Colonic mucosa (tissue), 4 donors: ENCODE measurements at regions not wholly inside any gene's neighbourhood (a gene's known extent, or its start where the extent isn't known, plus 50 kb on each side); places are given as distances from the start of the nearest gene placed in this dataset.

Experiments
- DNase-seq: peaks from one replicate; pipeline ENCODE4 v3.0.0-alpha.2; 2020
- H3K27ac ChIP-seq: fragments of 200-600 bp; one replicate; pipeline ENCODE4 v1.8.0; 2021
- H3K27me3 ChIP-seq: fragments of 200-600 bp; one replicate; pipeline ENCODE4 v1.8.0; 2021
- H3K36me3 ChIP-seq: fragments of 200-600 bp; one replicate; pipeline ENCODE4 v1.8.0; 2021
- H3K4me1 ChIP-seq: fragments of 200-600 bp; one replicate; pipeline ENCODE4 v1.8.0; 2021; ENCODE audit warnings: mild to moderate bottlenecking
- H3K4me3 ChIP-seq: fragments of 200-600 bp; one replicate; pipeline ENCODE4 v1.8.0; 2021
- H3K9ac ChIP-seq, 2 donors: one replicate each; pipeline ENCODE4 v1.7.0; 2013; ENCODE audit warnings: control low read depth in 2 of 2, low read depth in 2 of 2, low read length in 2 of 2
- H3K9me3 ChIP-seq: fragments of 200-600 bp; one replicate; pipeline ENCODE4 v1.8.0; 2021
- intact Hi-C: fragments of 100-400 bp; cut with DNase I; formaldehyde crosslinking; loops from one replicate; pipeline ENCODE4 v1.14.1; 2022
- TF ChIP-seq, protein P1 (sequence below): fragments of 200-600 bp; IDR thresholded peaks from one replicate; pipeline ENCODE4 v1.8.0; 2022; ENCODE audit warnings: antibody characterized with exemption, mild to moderate bottlenecking
- donor health status: healthy.
- donor health status: DM: no; HTN: no; CAD: no.
- donor health status: DM: no; HTN: no; CAD: no.

DNA sequence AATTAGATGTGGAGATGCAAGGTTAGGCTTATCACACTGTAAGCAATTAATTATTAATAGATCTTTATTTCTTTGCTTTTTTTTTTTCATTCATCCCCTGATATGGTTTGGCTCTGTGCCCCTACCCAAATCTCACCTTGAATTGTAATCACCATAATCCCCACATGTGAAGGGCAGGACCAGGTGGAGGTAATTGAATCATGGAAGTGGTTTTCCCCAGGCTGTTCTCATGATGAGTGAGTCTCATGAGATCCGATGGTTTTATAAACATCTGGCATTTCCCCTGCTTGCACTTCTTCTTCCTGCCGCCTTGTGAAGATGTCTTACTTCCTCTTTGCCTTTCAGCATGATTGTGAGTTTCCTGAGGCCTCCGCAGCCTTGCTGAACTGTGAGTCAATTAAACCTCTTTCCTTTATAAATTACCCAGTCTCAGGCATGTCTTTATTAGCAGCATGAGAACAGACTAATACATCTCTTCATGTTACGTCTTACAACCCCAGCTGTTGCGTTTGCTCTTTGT lies 333.8 kb downstream of the CDH26 start:
- no peak overlapping the region for H3K4me3 ChIP-seq
- intact Hi-C loops, result no loop called here
- no peaks in the 10 kb centered on the region for H3K9me3 ChIP-seq
- DNase-seq, result no peak
- no peak overlapping the region for H3K9ac ChIP-seq
- no peak overlapping the region for H3K27ac ChIP-seq
- TF ChIP-seq, protein P1, sequence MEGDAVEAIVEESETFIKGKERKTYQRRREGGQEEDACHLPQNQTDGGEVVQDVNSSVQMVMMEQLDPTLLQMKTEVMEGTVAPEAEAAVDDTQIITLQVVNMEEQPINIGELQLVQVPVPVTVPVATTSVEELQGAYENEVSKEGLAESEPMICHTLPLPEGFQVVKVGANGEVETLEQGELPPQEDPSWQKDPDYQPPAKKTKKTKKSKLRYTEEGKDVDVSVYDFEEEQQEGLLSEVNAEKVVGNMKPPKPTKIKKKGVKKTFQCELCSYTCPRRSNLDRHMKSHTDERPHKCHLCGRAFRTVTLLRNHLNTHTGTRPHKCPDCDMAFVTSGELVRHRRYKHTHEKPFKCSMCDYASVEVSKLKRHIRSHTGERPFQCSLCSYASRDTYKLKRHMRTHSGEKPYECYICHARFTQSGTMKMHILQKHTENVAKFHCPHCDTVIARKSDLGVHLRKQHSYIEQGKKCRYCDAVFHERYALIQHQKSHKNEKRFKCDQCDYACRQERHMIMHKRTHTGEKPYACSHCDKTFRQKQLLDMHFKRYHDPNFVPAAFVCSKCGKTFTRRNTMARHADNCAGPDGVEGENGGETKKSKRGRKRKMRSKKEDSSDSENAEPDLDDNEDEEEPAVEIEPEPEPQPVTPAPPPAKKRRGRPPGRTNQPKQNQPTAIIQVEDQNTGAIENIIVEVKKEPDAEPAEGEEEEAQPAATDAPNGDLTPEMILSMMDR, result no peak
- no peaks in the 10 kb centered on the region for H3K36me3 ChIP-seq
- H3K27me3 ChIP-seq, result no peaks in the 10 kb centered on the region
- H3K4me1 ChIP-seq, result no peaks in the 10 kb centered on the region

DNA sequence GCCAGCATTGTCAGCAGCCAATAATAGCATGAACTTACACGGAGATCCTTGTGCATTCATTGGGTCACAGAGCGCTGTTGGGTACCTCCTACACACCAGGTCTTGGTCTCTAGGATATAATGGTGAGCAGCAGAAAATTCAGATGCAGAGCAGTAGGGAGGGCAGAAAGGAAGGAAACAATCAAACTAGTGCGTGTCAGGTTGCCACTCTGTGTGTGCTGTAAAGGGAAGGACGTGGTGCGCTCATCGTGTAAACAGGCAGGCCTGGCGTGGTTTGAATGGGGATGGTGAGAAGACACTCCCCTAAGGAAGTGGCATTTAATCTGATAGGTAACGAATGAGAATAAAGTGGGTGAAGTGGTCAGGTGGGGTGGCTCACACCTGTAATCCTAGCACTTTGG lies 336.4 kb downstream of the CDH26 start:
- Histone ChIP-seq H3K4me3 (no peak overlapping the region), H3K9ac (no peak overlapping the region), H3K36me3 (no peaks in the 10 kb centered on the region), H3K27me3 (no peaks in the 10 kb centered on the region), H3K27ac (no peak overlapping the region), H3K4me1 (no peaks in the 10 kb centered on the region), H3K9me3 (no peaks in the 10 kb centered on the region)
- no peak for DNase-seq
- intact Hi-C loops, result no loop called here
- TF ChIP-seq, protein P1, result no peak

DNA sequence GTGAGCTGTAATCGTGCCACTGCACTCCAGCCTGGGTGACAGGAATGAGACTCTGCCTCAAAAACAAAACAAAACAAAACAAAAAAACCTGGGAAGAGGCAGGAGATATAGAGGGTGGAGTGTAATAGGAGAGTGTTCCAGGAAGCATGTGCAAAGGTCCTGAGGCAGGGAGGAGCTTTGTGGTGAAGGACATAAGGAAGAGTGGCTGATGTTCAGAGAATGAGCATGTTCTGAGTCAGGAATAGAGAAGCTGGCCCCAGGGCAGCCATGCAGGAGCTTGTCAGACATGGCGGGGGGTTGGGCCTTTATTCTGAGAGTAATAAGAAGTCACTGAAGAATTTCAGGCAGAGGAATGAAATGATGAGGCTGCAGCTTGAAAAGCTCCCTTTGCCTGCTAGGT lies 337.0 kb downstream of the CDH26 start:
- H3K9ac ChIP-seq, result no peak overlapping the region
- no peaks in the 10 kb centered on the region for H3K36me3 ChIP-seq
- no peaks in the 10 kb centered on the region for H3K9me3 ChIP-seq
- no peaks in the 10 kb centered on the region for H3K27me3 ChIP-seq
- TF ChIP-seq, protein P1, result no peak
- no peaks in the 10 kb centered on the region for H3K4me1 ChIP-seq
- no peak for DNase-seq
- H3K27ac ChIP-seq, result no peak overlapping the region
- intact Hi-C loops, result no loop called here
- H3K4me3 ChIP-seq, result no peak overlapping the region

DNA sequence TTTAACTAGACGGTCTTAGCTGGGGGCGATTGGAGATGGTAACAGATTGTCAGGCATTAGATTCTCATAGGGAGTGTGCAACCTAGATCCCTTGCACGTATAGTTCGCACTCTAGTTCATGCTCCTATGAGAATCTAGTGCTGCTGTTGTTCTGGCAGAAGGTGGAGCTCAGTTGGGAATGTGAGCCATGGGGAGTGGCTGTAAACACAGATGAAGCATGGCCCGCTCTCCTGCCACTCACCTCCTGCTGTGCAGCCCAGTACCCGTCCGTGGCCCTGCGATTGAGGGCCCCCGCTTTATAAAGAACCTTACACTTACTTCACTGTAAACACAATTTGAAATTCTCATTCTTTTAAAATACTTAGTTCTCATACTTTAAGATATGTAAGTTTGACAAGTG lies 339.4 kb downstream of the CDH26 start:
- Histone ChIP-seq H3K36me3 (no peaks in the 10 kb centered on the region), H3K9me3 (no peaks in the 10 kb centered on the region), H3K4me1 (no peaks in the 10 kb centered on the region), H3K4me3 (no peak overlapping the region), H3K27me3 (no peaks in the 10 kb centered on the region), H3K27ac (no peak overlapping the region), H3K9ac (no peak overlapping the region)
- intact Hi-C loops, result no loop called here
- TF ChIP-seq, protein P1, result no peak
- DNase-seq, result no peak

DNA sequence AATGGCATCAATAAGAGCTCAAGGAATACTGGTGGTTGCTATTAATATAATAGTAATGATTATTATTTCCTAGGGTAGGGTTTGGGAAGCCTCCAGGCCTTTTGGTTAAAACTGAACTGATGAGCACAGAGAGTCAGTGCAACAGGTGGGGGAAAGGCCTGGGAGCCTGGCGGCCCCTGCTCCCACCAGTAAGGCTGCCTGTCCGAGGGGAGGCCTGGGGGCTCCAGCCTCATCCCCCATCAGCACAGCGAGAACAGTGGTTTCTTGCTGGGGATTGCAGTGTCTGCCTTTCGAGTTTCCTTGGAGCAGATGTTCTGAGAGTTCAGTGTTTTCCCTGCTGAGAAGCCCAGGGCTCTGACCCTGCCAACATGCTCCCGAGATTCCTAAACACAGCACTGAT lies 340.4 kb downstream of the CDH26 start:
- Histone ChIP-seq H3K27ac (no peak overlapping the region), H3K9ac (no peak overlapping the region), H3K9me3 (no peaks in the 10 kb centered on the region), H3K27me3 (no peaks in the 10 kb centered on the region), H3K4me3 (no peak overlapping the region), H3K36me3 (no peaks in the 10 kb centered on the region), H3K4me1 (no peaks in the 10 kb centered on the region)
- intact Hi-C loops, result no loop called here
- no peak for DNase-seq
- TF ChIP-seq, protein P1, result no peak

DNA sequence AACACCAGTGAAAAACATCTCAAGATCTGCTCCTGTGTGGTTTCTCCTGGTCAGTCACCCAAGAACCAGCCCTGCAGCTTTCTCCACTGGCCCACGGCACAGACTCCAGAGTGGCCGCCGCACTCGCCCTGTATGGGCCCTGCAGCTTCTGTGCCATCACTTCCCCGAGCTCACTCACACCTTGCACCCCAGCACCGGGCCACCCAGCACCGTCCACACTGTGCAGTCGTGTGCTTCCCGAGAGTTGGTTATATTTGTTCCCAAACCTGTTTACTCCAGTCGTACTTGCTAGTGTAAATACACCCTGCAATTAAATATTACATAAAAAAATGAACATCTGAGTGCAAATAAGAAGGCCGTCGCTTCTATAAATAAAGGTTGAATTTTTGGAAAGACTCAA lies 341.7 kb downstream of the CDH26 start:
- H3K27me3 ChIP-seq, result no peaks in the 10 kb centered on the region
- H3K4me3 ChIP-seq, result no peak overlapping the region
- H3K9ac ChIP-seq, result no peak overlapping the region
- H3K4me1 ChIP-seq, result no peaks in the 10 kb centered on the region
- no peaks in the 10 kb centered on the region for H3K36me3 ChIP-seq
- H3K27ac ChIP-seq, result no peak overlapping the region
- intact Hi-C loops, result no loop called here
- no peak for DNase-seq
- TF ChIP-seq, protein P1, result no peak
- no peaks in the 10 kb centered on the region for H3K9me3 ChIP-seq
